ENCODE measurements at regions not wholly inside any gene's neighbourhood (a gene's known extent, or its start where the extent isn't known, plus 50 kb on each side); places are given as distances from the start of the nearest gene placed in this dataset.

DNA sequence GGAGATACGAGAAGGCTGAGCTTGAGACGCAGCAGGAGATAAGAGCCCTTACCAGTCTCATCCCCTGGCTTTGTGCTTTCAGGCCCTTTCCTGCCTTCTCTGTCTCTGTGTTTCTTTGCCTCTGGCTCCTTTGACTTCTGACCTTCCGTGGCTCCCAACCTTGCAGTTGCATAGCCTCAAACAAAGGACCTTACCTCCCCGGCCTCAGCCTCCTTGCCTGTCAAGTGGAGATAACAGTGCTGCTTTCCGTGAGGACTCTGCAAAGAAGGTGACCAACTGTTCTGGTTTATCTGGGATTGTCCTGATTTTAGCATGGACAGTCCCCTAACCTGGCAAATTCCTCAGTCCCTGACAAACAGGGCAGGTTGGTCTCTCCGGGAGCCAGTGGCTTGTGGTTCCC, 287.8 kb upstream of the MVB12B start:
- no peak for TF ChIP-seq CTCF (conservative IDR thresholded peaks at IDR 0.05 in 1 of 2, IDR thresholded peaks at IDR 0.05 in 1 of 2; ENCODE audit: low read depth in 1 of 2, low read length in 2 of 2)
- no peak for TF ChIP-seq EZH2 (IDR thresholded peaks at IDR 0.05; ENCODE audit: low read length, missing control alignments)

All from fibroblast of lung (primary cell).